SK-N-SH (cell line): ENCODE measurements at regions not wholly inside any gene's neighbourhood (a gene's known extent, or its start where the extent isn't known, plus 50 kb on each side); places are given as distances from the start of the nearest gene placed in this dataset.

ENCODE experiments used
- CTCF ChIA-PET: fragments of 300-600, 350-600 bp; formaldehyde crosslinking; extraction: SDS; loops from one replicate; lab custom pipeline; 2021; lab: Yijun Ruan, JAX
- POLR2A ChIA-PET: fragments of 350-600 bp; sonication (Branson Sonifier 250); formaldehyde crosslinking; extraction: SDS; loops from one replicate; lab custom pipeline; 2020; ENCODE audit warnings: antibody characterized with exemption, inconsistent platforms; lab: Yijun Ruan, JAX
- DNase-seq: peaks from one replicate; pipeline ENCODE4 v3.0.0; 2012
- H2AFZ ChIP-seq: fragments of 200-600 bp; sonication (generic); 2 replicates; pipeline ENCODE4 v1.8.1; 2016; ENCODE audit warnings: antibody characterized with exemption, mild to moderate bottlenecking, low read depth
- H3F3A ChIP-seq: fragments of 200-600 bp; sonication (generic); replicated peaks from 2 replicates; pipeline ENCODE3; 2016; ENCODE audit warnings: antibody characterized with exemption, mild to moderate bottlenecking; ENCODE audit not compliant: insufficient read depth
- H3K27ac ChIP-seq, 2 experiments: fragments of 200-500 bp in 1 of 2; fragments of 200-600 bp in 1 of 2; sonication (Bioruptor generic) in 1 of 2; sonication (generic), shearing (Covaris generic) in 1 of 2; 2 replicates each; pipeline versions ENCODE4 v1.5.1 to v1.6.1; 2014 to 2016; ENCODE audit warnings: low read depth in 2 of 2, inconsistent platforms in 1 of 2, low read length in 1 of 2, mild to moderate bottlenecking in 1 of 2, mixed read lengths in 1 of 2
- H3K27me3 ChIP-seq: fragments of 200-600 bp; sonication (generic), shearing (Covaris generic); 2 replicates; pipeline ENCODE4 v1.6.1; 2016; ENCODE audit warnings: mixed run types; ENCODE audit not compliant: insufficient read depth
- H3K36me3 ChIP-seq, 2 experiments: fragments of 200-500 bp in 1 of 2; fragments of 200-600 bp in 1 of 2; sonication (Bioruptor generic) in 1 of 2; sonication (generic) in 1 of 2; replicated peaks in 1 of 2; 2 replicates each; pipeline versions ENCODE3 to v1.5.1; 2014 to 2016; ENCODE audit warnings: low read length in 1 of 2, mild to moderate bottlenecking in 1 of 2; ENCODE audit not compliant: insufficient read depth in 2 of 2, control insufficient read depth in 1 of 2
- H3K4me1 ChIP-seq, 2 experiments: fragments of 200-500 bp in 1 of 2; fragments of 200-600 bp in 1 of 2; sonication (Bioruptor generic) in 1 of 2; sonication (generic), shearing (Covaris generic) in 1 of 2; 2 replicates each; pipeline versions ENCODE4 v1.5.1 to v1.6.1; 2014 to 2016; ENCODE audit warnings: low read depth in 1 of 2, low read length in 1 of 2, mixed run types in 1 of 2; ENCODE audit not compliant: insufficient read depth in 2 of 2, control insufficient read depth in 1 of 2
- H3K4me2 ChIP-seq: fragments of 200-600 bp; sonication (generic), shearing (Covaris generic); 2 replicates; pipeline ENCODE4 v1.6.1; 2017; ENCODE audit warnings: mixed run types
- H3K4me3 ChIP-seq, 2 experiments: fragments of 200-500 bp in 1 of 2; fragments of 200-600 bp in 1 of 2; sonication (Bioruptor generic) in 1 of 2; sonication (generic), shearing (Covaris generic) in 1 of 2; 2 replicates each; pipeline versions ENCODE4 v1.5.1 to v1.8.1; 2014 to 2016; ENCODE audit warnings: low read depth in 2 of 2, inconsistent platforms in 1 of 2, low read length in 1 of 2, mild to moderate bottlenecking in 1 of 2, mixed read lengths in 1 of 2, moderate library complexity in 1 of 2
- H3K79me2 ChIP-seq: fragments of 200-600 bp; sonication (generic); 2 replicates; pipeline ENCODE4 v1.8.1; 2017; ENCODE audit warnings: mild to moderate bottlenecking; ENCODE audit not compliant: insufficient read depth
- H3K9ac ChIP-seq: fragments of 200-600 bp; sonication (generic); 2 replicates; pipeline ENCODE4 v1.6.1; 2017; ENCODE audit warnings: mixed run types
- H3K9me2 ChIP-seq: fragments of 200-600 bp; sonication (generic); 2 replicates; pipeline ENCODE4 v1.6.1; 2017; ENCODE audit warnings: mixed run types
- H3K9me3 ChIP-seq: fragments of 200-600 bp; sonication (generic); 2 replicates; pipeline ENCODE4 v1.6.1; 2017; ENCODE audit warnings: mixed run types, mild to moderate bottlenecking, moderate library complexity
- H4K20me1 ChIP-seq: fragments of 200-600 bp; sonication (generic); 2 replicates; pipeline ENCODE4 v1.6.1; 2017; ENCODE audit warnings: mild to moderate bottlenecking, mixed run types; ENCODE audit not compliant: insufficient read depth
- ELF1 ChIP-seq: IDR thresholded peaks from 2 replicates; pipeline ENCODE4 v1.4.0; 2012
- FOSL2 ChIP-seq: IDR thresholded peaks from 2 replicates; pipeline ENCODE4 v1.4.0; 2012; ENCODE audit warnings: low read depth, mild to moderate bottlenecking, moderate library complexity, borderline replicate concordance
- FOXM1 ChIP-seq: IDR thresholded peaks from 2 replicates; pipeline ENCODE4 v1.4.0; 2012; ENCODE audit warnings: low read depth, mild to moderate bottlenecking
- GABPA ChIP-seq: IDR thresholded peaks from 2 replicates; pipeline ENCODE4 v1.4.0; 2012; ENCODE audit warnings: low read depth, mild to moderate bottlenecking
- IRF3 ChIP-seq: fragments of 150-350 bp; IDR thresholded peaks from 2 replicates; pipeline ENCODE4 v1.6.1; 2016; ENCODE audit warnings: mild to moderate bottlenecking, low read depth, low read length
- JUND ChIP-seq: IDR thresholded peaks from 2 replicates; pipeline ENCODE4 v1.4.0; 2012
- MEF2A ChIP-seq: IDR thresholded peaks from 2 replicates; pipeline ENCODE4 v1.4.0; 2012; ENCODE audit warnings: low read depth, borderline replicate concordance
- MXI1 ChIP-seq: IDR thresholded peaks from 2 replicates; pipeline ENCODE4 v1.6.1; 2012; ENCODE audit warnings: mild to moderate bottlenecking, low read depth, low read length, improper control_type of control experiment
- NFIC ChIP-seq: IDR thresholded peaks from 2 replicates; pipeline ENCODE4 v1.4.0; 2012; ENCODE audit warnings: borderline replicate concordance
- NRF1 ChIP-seq: IDR thresholded peaks from 2 replicates; pipeline ENCODE4 v1.6.1; 2012; ENCODE audit warnings: low read depth, mild to moderate bottlenecking, low read length
- POLR2AphosphoS5 ChIP-seq: IDR thresholded peaks from 2 replicates; pipeline ENCODE4 v1.6.1; 2012; ENCODE audit warnings: low read depth, low read length
- RAD21 ChIP-seq: IDR thresholded peaks from 2 replicates; pipeline ENCODE4 v1.6.1; 2012; ENCODE audit warnings: mild to moderate bottlenecking, low read length
- RCOR1 ChIP-seq: fragments of 150-350 bp; IDR thresholded peaks from 2 replicates; pipeline ENCODE4 v1.6.1; 2017; ENCODE audit warnings: antibody characterized with exemption, low read length
- RFX5 ChIP-seq: IDR thresholded peaks from 2 replicates; pipeline ENCODE4 v1.6.1; 2012; ENCODE audit warnings: mild to moderate bottlenecking, improper control_type of control experiment, low read length
- SIN3A ChIP-seq: IDR thresholded peaks from 2 replicates; pipeline ENCODE4 v1.6.1; 2012; ENCODE audit warnings: low read depth, mild to moderate bottlenecking, low read length, moderate library complexity, borderline replicate concordance
- SMC3 ChIP-seq: IDR thresholded peaks from 2 replicates; pipeline ENCODE4 v1.6.1; 2012; ENCODE audit warnings: low read depth, low read length, improper control_type of control experiment
- TEAD4 ChIP-seq: IDR thresholded peaks from 2 replicates; pipeline ENCODE4 v1.4.0; 2012; ENCODE audit warnings: mild to moderate bottlenecking, borderline replicate concordance; ENCODE audit not compliant: insufficient read depth
- USF1 ChIP-seq: IDR thresholded peaks from 2 replicates; pipeline ENCODE4 v1.4.0; 2012; ENCODE audit warnings: low read depth, borderline replicate concordance
- WGBS: methylation state at CpG from one replicate; pipeline ENCODE4 v1.1.6; 2017; ENCODE audit warnings: low lambda C conversion rate; 5-methylcytosine and 5-hydroxymethylcytosine counted together
- TF ChIP-seq, protein P1 (sequence below): fragments of 200-600 bp; sonication (generic); IDR thresholded peaks from 2 replicates; pipeline ENCODE4 v1.6.1; 2017; ENCODE audit warnings: antibody characterized with exemption, mild to moderate bottlenecking, moderate library complexity
- TF ChIP-seq, protein P2 (sequence below): IDR thresholded peaks from 2 replicates; pipeline ENCODE4 v1.4.0; 2012; ENCODE audit warnings: low read depth
- TF ChIP-seq, protein P3 (sequence below): fragments of 150-350 bp; IDR thresholded peaks from 2 replicates; pipeline ENCODE4 v1.6.1; 2017; ENCODE audit warnings: antibody characterized with exemption, low read length, low read depth, borderline replicate concordance

GRCh38 chr5:159440968-159441367 is 110.7 kb upstream of the IL12B start (continued):
- TF ChIP-seq, protein P1, sequence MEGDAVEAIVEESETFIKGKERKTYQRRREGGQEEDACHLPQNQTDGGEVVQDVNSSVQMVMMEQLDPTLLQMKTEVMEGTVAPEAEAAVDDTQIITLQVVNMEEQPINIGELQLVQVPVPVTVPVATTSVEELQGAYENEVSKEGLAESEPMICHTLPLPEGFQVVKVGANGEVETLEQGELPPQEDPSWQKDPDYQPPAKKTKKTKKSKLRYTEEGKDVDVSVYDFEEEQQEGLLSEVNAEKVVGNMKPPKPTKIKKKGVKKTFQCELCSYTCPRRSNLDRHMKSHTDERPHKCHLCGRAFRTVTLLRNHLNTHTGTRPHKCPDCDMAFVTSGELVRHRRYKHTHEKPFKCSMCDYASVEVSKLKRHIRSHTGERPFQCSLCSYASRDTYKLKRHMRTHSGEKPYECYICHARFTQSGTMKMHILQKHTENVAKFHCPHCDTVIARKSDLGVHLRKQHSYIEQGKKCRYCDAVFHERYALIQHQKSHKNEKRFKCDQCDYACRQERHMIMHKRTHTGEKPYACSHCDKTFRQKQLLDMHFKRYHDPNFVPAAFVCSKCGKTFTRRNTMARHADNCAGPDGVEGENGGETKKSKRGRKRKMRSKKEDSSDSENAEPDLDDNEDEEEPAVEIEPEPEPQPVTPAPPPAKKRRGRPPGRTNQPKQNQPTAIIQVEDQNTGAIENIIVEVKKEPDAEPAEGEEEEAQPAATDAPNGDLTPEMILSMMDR = no peak
- TF ChIP-seq RCOR1 (no peak), RFX5 (no peak), POLR2AphosphoS5 (no peak), MEF2A (no peak), FOSL2 (no peak), IRF3 (no peak), SIN3A (no peak), GABPA (no peak), NRF1 (no peak), NFIC (no peak)
- TF ChIP-seq, all 33 proteins: peak for 0

DNA sequence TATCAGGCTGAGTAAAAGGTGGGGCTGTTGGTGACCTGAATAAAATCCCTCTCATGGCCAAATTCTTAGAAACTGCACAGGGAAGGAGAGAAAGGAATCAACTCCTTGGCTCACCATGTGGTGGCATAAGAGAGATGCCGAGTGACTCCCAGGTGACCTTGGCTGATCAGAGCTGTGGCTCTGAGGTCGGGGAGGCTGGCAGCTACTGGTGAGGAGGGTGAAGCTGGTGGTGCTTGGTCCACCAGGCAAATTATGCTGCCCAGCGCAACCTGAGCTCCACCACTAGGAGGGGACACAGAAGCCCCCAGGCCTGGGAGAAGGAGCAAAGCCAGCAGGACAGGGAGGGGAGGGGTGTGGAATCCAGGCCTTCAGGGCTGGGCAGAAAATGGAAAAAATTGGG is 111.2 kb upstream of the IL12B start:
- H3K79me2 ChIP-seq = no peaks in the 10 kb centered on the region
- POLR2A ChIA-PET = no interaction called here
- no peak overlapping the region for H3K4me3 ChIP-seq
- H3K27me3 ChIP-seq = no peaks in the 10 kb centered on the region
- WGBS = 54% methylated on average over 3 of the region's 3 CpGs
- no peaks in the 10 kb centered on the region for H3K9me2 ChIP-seq
- no peaks in the 10 kb centered on the region for H3K4me1 ChIP-seq
- no peak overlapping the region for H3K27ac ChIP-seq
- H3K36me3 ChIP-seq = no peaks in the 10 kb centered on the region
- TF ChIP-seq NRF1 (no peak), USF1 (no peak), TEAD4 (no peak), ELF1 (no peak), NFIC (no peak), MXI1 (no peak), SIN3A (no peak), RAD21 (peak; percentile 40), MEF2A (no peak), JUND (no peak), IRF3 (no peak), GABPA (no peak), SMC3 (peak; percentile 21), FOXM1 (no peak)
- TF ChIP-seq, protein P2, sequence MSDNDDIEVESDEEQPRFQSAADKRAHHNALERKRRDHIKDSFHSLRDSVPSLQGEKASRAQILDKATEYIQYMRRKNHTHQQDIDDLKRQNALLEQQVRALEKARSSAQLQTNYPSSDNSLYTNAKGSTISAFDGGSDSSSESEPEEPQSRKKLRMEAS = no peak
- TF ChIP-seq, protein P1 = peak; percentile 47
- TF ChIP-seq, protein P3, sequence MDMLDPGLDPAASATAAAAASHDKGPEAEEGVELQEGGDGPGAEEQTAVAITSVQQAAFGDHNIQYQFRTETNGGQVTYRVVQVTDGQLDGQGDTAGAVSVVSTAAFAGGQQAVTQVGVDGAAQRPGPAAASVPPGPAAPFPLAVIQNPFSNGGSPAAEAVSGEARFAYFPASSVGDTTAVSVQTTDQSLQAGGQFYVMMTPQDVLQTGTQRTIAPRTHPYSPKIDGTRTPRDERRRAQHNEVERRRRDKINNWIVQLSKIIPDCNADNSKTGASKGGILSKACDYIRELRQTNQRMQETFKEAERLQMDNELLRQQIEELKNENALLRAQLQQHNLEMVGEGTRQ = no peak
- TF ChIP-seq, all 33 proteins: peak for 3
- CTCF ChIA-PET = interaction anchor here (0.6 to 6.3 kb wide), 4 partner anchors 155 to 1673 kb away, joined by 3 to 55 read pairs (median 3); no protein-coding TSS in a partner anchor
- DNase-seq = peak; percentile 31
- no peak overlapping the region for H3K4me2 ChIP-seq
- H4K20me1 ChIP-seq = no peaks in the 10 kb centered on the region
- no peak overlapping the region for H2AFZ ChIP-seq
- no peaks in the 10 kb centered on the region for H3F3A ChIP-seq
- no peaks in the 10 kb centered on the region for H3K9me3 ChIP-seq
- no peak overlapping the region for H3K9ac ChIP-seq
